GM10266 (cell line): ENCODE measurements at regions not wholly inside any gene's neighbourhood (a gene's known extent, or its start where the extent isn't known, plus 50 kb on each side); places are given as distances from the start of the nearest gene placed in this dataset.
"Not testable (repeated sequence)": the region's sequence is repeated elsewhere in the genome, so short reads cannot be mapped to it uniquely, and the experiment has no call there.

Experiments
- DNase-seq: peaks from one replicate; pipeline ENCODE4 v3.0.0; 2012; ENCODE audit errors: extremely low spot score
- CTCF ChIP-seq: IDR thresholded peaks from 2 replicates; pipeline ENCODE4 v1.5.1; 2012; ENCODE audit warnings: mild to moderate bottlenecking, low read depth; ENCODE audit not compliant: control insufficient read depth, insufficient read depth; ENCODE audit errors: missing control alignments

GRCh38 chr4:52421811-52422213, 237.3 kb downstream of the USP46 start:
- TF ChIP-seq CTCF: no peak
- no peak for DNase-seq

GRCh38 chr4:52423967-52424366, 235.1 kb downstream of the USP46 start:
- no peak for TF ChIP-seq CTCF
- DNase-seq: no peak

GRCh38 chr4:52425751-52426326, 233.3 kb downstream of the USP46 start:
- no peak for DNase-seq
- TF ChIP-seq CTCF: no peak

- TF ChIP-seq CTCF: no peak
- no peak for DNase-seq
Measured at GRCh38 chr4:52431410-52431809, 227.7 kb downstream of the USP46 start.

- no peak for TF ChIP-seq CTCF
- DNase-seq: no peak
Measured at GRCh38 chr4:52431869-52432268, 227.2 kb downstream of the USP46 start.

- not testable (repeated sequence) for DNase-seq
Measured at GRCh38 chr4:52442524-52442923, 216.6 kb downstream of the USP46 start.

GRCh38 chr4:52472444-52472843, 186.7 kb downstream of the USP46 start:
- no peak for TF ChIP-seq CTCF

GRCh38 chr4:52477191-52477780, 181.8 kb downstream of the USP46 start:
- no peak for TF ChIP-seq CTCF

More at GRCh38 chr4:52472444-52472843, 186.7 kb downstream of the USP46 start:
- DNase-seq: no peak

More at GRCh38 chr4:52477191-52477780, 181.8 kb downstream of the USP46 start:
- DNase-seq: no peak
